ENCODE measurements at regions not wholly inside any gene's neighbourhood (a gene's known extent, or its start where the extent isn't known, plus 50 kb on each side); places are given as distances from the start of the nearest gene placed in this dataset.

GRCh38 chr4:45944000-45944399, 179.9 kb downstream of the GABRG1 start:
- Histone ChIP-seq H3K4me2 (ENCODE audit: low read depth, low read length) (no peak overlapping the region), H2AFZ (replicated peaks; ENCODE audit: low read length, poor library complexity) (no peak overlapping the region), H2BK120ac (ENCODE audit: low read depth, low read length) (no peak overlapping the region), H3K4ac (ENCODE audit: low read depth, low read length) (no peak overlapping the region), H3K23ac (ENCODE audit: low read depth, low read length) (no peak overlapping the region), H4K20me1 (ENCODE audit: insufficient read depth, low read length) (no peaks in the 10 kb centered on the region), H3K27me3 (ENCODE audit: control insufficient read depth, insufficient read depth, low read length) (no peaks in the 10 kb centered on the region), H2AK5ac (ENCODE audit: low read depth, low read length) (no peak overlapping the region), H3K9ac (ENCODE audit: low read depth, low read length) (no peak overlapping the region), H2BK15ac (ENCODE audit: low read depth, low read length) (no peak overlapping the region), H3K4me3 (ENCODE audit: insufficient read depth, low read depth, low read length) (no peak overlapping the region), H4K91ac (ENCODE audit: insufficient read depth, low read depth, low read length) (no peak overlapping the region), H2BK20ac (ENCODE audit: low read depth, low read length) (no peak overlapping the region), H3K56ac (ENCODE audit: extremely low read depth, insufficient read depth, low read length) (no peak overlapping the region), H3K9me1 (ENCODE audit: insufficient read depth, low read length) (no peaks in the 10 kb centered on the region), H3K18ac (ENCODE audit: low read depth, low read length) (no peak overlapping the region), H3K36me3 (ENCODE audit: control insufficient read depth, insufficient read depth, low read length) (no peaks in the 10 kb centered on the region), H3K27ac (ENCODE audit: insufficient read depth, low read length) (no peak overlapping the region), H3K14ac (replicated peaks; ENCODE audit: low read depth, low read length) (no peak overlapping the region), H4K8ac (ENCODE audit: low read depth in 2 of 2, low read length in 2 of 2) (no peak overlapping the region), H3K79me1 (ENCODE audit: low read depth in 1 of 2, low read length in 2 of 2) (no peaks in the 10 kb centered on the region), H3K4me1 (ENCODE audit: control insufficient read depth, insufficient read depth, low read length) (no peaks in the 10 kb centered on the region), H2AK9ac (replicated peaks; ENCODE audit: low read depth, low read length, poor library complexity) (no peak overlapping the region), H3K9me3 (ENCODE audit: control insufficient read depth, insufficient read depth, low read length) (peaks cover 2% of the 10 kb centered on the region; the same call in 1 of the 2 replicates), H2BK5ac (ENCODE audit: low read depth, low read length, poor library complexity, severe bottlenecking) (no peak overlapping the region), H4K5ac (ENCODE audit: low read depth, low read length) (no peak overlapping the region)
- BruUV-seq (replicated peaks): no TSS peak
- CTCF ChIA-PET: no interaction called here
- POLR2A ChIA-PET (ENCODE audit: unreplicated experiment): no interaction called here
- intact Hi-C loops (cut with micrococcal nuclease) (no loop called here), dilution Hi-C loops (cut with HindIII; ENCODE audit: low sequenced_read_pairs, unreplicated experiment) (no loop called here), in situ Hi-C loops (cut with MboI; ENCODE audit: low sequenced_read_pairs) (no loop called here)
- no peak for DNase-seq
- no peak for ATAC-seq (ENCODE audit: low read depth)
- TF ChIP-seq MAFK (IDR thresholded peaks at IDR 0.05; ENCODE audit: low read depth, low read length) (no peak), SMC3 (IDR thresholded peaks at IDR 0.05; ENCODE audit: low read depth, low read length) (no peak), RFX5 (IDR thresholded peaks at IDR 0.05; ENCODE audit: low read depth, low read length) (no peak), CTCF (conservative IDR thresholded peaks at IDR 0.05; ENCODE audit: low read depth, low read length) (no peak), RCOR1 (IDR thresholded peaks at IDR 0.05; ENCODE audit: insufficient replicate concordance, low read length) (no peak), CHD1 (IDR thresholded peaks at IDR 0.05; ENCODE audit: low read depth, low read length) (no peak), CEBPB (IDR thresholded peaks at IDR 0.05; ENCODE audit: low read depth, low read length) (no peak), MXI1 (IDR thresholded peaks at IDR 0.05; ENCODE audit: borderline replicate concordance, low read depth, low read length) (no peak), ELK1 (IDR thresholded peaks at IDR 0.05; ENCODE audit: borderline replicate concordance, low read depth, low read length) (no peak), RAD21 (IDR thresholded peaks at IDR 0.05; ENCODE audit: low read length) (no peak), POLR2A (IDR thresholded peaks at IDR 0.05; ENCODE audit: low read depth, low read length) (no peak), USF2 (IDR thresholded peaks at IDR 0.05; ENCODE audit: low read depth, low read length) (no peak)
- no CpG with 5 or more reads among the region's 1 CpG for WGBS, 2 experiments (ENCODE audit: extremely low coverage in 2 of 2, insufficient read length in 1 of 2)

Data from IMR-90 (cell line).